Parathyroid adenoma (tissue), 2 donors: ENCODE measurements at regions not wholly inside any gene's neighbourhood (a gene's known extent, or its start where the extent isn't known, plus 50 kb on each side); places are given as distances from the start of the nearest gene placed in this dataset.

Experiments used
- H2AFZ ChIP-seq: fragments of 300-600 bp; sonication (generic); one replicate; pipeline ENCODE4 v1.7.0; 2017; ENCODE audit warnings: antibody characterized with exemption, mild to moderate bottlenecking
- H3K27ac ChIP-seq: fragments of 300-600 bp; sonication (generic); one replicate; pipeline ENCODE4 v1.7.0; 2017
- H3K27me3 ChIP-seq: fragments of 300-600 bp; sonication (generic); one replicate; pipeline ENCODE4 v1.7.0; 2017; ENCODE audit warnings: low read length; ENCODE audit not compliant: control insufficient read depth, insufficient read depth
- H3K36me3 ChIP-seq: fragments of 300-600 bp; sonication (generic); one replicate; pipeline ENCODE4 v1.7.0; 2017; ENCODE audit warnings: low read length; ENCODE audit not compliant: control insufficient read depth, insufficient read depth
- H3K4me1 ChIP-seq: fragments of 300-600 bp; sonication (generic); one replicate; pipeline ENCODE4 v1.7.0; 2017; ENCODE audit warnings: control low read depth
- H3K4me2 ChIP-seq: fragments of 300-600 bp; sonication (generic); one replicate; pipeline ENCODE4 v1.7.0; 2017; ENCODE audit warnings: low read length
- H3K4me3 ChIP-seq: fragments of 300-600 bp; sonication (generic); one replicate; pipeline ENCODE4 v1.7.0; 2017; ENCODE audit warnings: low read depth, low read length
- H3K79me2 ChIP-seq: fragments of 300-600 bp; sonication (generic); one replicate; pipeline ENCODE4 v1.7.0; 2017; ENCODE audit warnings: control low read depth
- H3K9ac ChIP-seq: fragments of 300-600 bp; sonication (generic); one replicate; pipeline ENCODE4 v1.7.0; 2017; ENCODE audit warnings: mild to moderate bottlenecking
- H3K9me3 ChIP-seq: fragments of 300-600 bp; sonication (generic); one replicate; pipeline ENCODE4 v1.7.0; 2017; ENCODE audit warnings: low read length; ENCODE audit not compliant: control insufficient read depth
- TF ChIP-seq, protein P1 (sequence below): fragments of 300-600 bp; sonication (generic); IDR thresholded peaks from one replicate; pipeline ENCODE4 v1.7.0; 2017; ENCODE audit warnings: antibody characterized with exemption, mild to moderate bottlenecking
- donor health status: primary hyperparathyroidism.

- no peak overlapping the region for H3K4me3 ChIP-seq
- no peaks in the 10 kb centered on the region for H3K36me3 ChIP-seq
- no peaks in the 10 kb centered on the region for H3K4me1 ChIP-seq
- H3K27ac ChIP-seq: no peak overlapping the region
- no peaks in the 10 kb centered on the region for H3K27me3 ChIP-seq
- no peak overlapping the region for H2AFZ ChIP-seq
- no peaks in the 10 kb centered on the region for H3K9me3 ChIP-seq
- no peak overlapping the region for H3K4me2 ChIP-seq
- TF ChIP-seq, protein P1, sequence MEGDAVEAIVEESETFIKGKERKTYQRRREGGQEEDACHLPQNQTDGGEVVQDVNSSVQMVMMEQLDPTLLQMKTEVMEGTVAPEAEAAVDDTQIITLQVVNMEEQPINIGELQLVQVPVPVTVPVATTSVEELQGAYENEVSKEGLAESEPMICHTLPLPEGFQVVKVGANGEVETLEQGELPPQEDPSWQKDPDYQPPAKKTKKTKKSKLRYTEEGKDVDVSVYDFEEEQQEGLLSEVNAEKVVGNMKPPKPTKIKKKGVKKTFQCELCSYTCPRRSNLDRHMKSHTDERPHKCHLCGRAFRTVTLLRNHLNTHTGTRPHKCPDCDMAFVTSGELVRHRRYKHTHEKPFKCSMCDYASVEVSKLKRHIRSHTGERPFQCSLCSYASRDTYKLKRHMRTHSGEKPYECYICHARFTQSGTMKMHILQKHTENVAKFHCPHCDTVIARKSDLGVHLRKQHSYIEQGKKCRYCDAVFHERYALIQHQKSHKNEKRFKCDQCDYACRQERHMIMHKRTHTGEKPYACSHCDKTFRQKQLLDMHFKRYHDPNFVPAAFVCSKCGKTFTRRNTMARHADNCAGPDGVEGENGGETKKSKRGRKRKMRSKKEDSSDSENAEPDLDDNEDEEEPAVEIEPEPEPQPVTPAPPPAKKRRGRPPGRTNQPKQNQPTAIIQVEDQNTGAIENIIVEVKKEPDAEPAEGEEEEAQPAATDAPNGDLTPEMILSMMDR: no peak
- H3K9ac ChIP-seq: no peak overlapping the region
- H3K79me2 ChIP-seq: no peaks in the 10 kb centered on the region
These were observed 737.5 kb upstream of the NDST4 start for GRCh38 chr4:115850799-115851509.

- no peak overlapping the region for H3K27ac ChIP-seq
- no peaks in the 10 kb centered on the region for H3K36me3 ChIP-seq
- H3K9ac ChIP-seq: no peak overlapping the region
- no peaks in the 10 kb centered on the region for H3K4me1 ChIP-seq
- TF ChIP-seq, protein P1: no peak
- H3K27me3 ChIP-seq: no peaks in the 10 kb centered on the region
- H3K4me3 ChIP-seq: no peak overlapping the region
- H2AFZ ChIP-seq: no peak overlapping the region
- H3K9me3 ChIP-seq: no peaks in the 10 kb centered on the region
- H3K79me2 ChIP-seq: no peaks in the 10 kb centered on the region
- H3K4me2 ChIP-seq: no peak overlapping the region
These were observed 730.8 kb upstream of the NDST4 start for GRCh38 chr4:115844180-115844579.

DNA sequence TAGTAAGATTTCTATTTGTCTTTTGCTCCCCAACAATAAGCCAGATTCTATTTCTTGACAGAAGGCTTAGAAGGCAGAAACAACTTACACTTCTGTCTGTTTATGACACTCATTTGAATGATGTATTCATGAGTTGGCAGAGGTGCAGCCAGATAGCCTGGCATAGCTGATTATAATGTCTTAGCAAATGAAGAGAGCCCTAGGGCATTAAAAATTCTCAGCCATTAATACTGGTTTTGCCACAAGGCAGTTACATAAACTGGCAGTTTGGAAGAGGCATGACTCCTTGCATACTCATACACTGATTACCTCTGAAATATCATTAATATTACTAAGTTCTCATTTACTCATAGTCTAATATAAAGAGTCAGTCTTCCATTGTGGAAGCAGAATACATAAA lies 728.5 kb upstream of the NDST4 start:
- Histone ChIP-seq H3K27me3 (no peaks in the 10 kb centered on the region), H3K4me2 (no peak overlapping the region), H3K79me2 (no peaks in the 10 kb centered on the region), H2AFZ (no peak overlapping the region), H3K36me3 (no peaks in the 10 kb centered on the region), H3K9ac (no peak overlapping the region), H3K4me1 (no peaks in the 10 kb centered on the region), H3K9me3 (no peaks in the 10 kb centered on the region), H3K27ac (no peak overlapping the region), H3K4me3 (no peak overlapping the region)
- TF ChIP-seq, protein P1: no peak

GRCh38 chr4:115834441-115834840 lies 721.0 kb upstream of the NDST4 start:
- H2AFZ ChIP-seq: no peak overlapping the region
- H3K9ac ChIP-seq: no peak overlapping the region
- TF ChIP-seq, protein P1: no peak
- no peak overlapping the region for H3K4me3 ChIP-seq
- no peaks in the 10 kb centered on the region for H3K4me1 ChIP-seq
- no peak overlapping the region for H3K4me2 ChIP-seq
- no peaks in the 10 kb centered on the region for H3K27me3 ChIP-seq
- H3K27ac ChIP-seq: no peak overlapping the region
- no peaks in the 10 kb centered on the region for H3K79me2 ChIP-seq
- no peaks in the 10 kb centered on the region for H3K9me3 ChIP-seq
- H3K36me3 ChIP-seq: no peaks in the 10 kb centered on the region

DNA sequence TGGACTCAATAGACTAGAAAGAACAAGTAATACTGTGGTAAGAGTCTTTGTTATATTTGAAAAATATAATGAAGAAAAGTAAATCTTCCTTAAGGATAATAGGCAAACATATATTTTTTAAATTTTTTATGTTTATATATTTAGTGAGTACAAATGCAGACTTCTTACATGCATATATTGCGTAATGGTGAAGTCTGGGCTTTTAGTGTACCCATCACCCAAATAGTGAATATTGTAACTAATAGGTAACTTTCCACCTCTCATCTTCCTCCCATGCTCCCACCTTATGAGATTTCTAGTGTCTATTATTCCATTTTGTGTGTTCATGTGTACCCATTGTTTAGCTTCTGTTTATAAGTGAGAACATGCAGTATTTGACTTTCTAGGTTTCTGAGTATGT lies 711.2 kb upstream of the NDST4 start:
- H3K27ac ChIP-seq: no peak overlapping the region
- no peak overlapping the region for H2AFZ ChIP-seq
- H3K9me3 ChIP-seq: peaks cover 2% of the 10 kb centered on the region
- no peaks in the 10 kb centered on the region for H3K27me3 ChIP-seq
- no peak overlapping the region for H3K9ac ChIP-seq
- no peak overlapping the region for H3K4me3 ChIP-seq
- no peaks in the 10 kb centered on the region for H3K79me2 ChIP-seq
- H3K4me1 ChIP-seq: no peaks in the 10 kb centered on the region
- H3K36me3 ChIP-seq: no peaks in the 10 kb centered on the region
- H3K4me2 ChIP-seq: no peak overlapping the region
- TF ChIP-seq, protein P1: no peak
